Fibroblast of lung (primary cell): ENCODE measurements at regions not wholly inside any gene's neighbourhood (a gene's known extent, or its start where the extent isn't known, plus 50 kb on each side); places are given as distances from the start of the nearest gene placed in this dataset.

Source experiments
- CTCF ChIP-seq, 2 donors: IDR thresholded peaks in 1 of 2; conservative IDR thresholded peaks in 1 of 2; 1 replicate in 1 of 2; 2 replicates in 1 of 2; pipeline ENCODE4 v1.5.1; 2011 to 2012; ENCODE audit warnings: low read length in 2 of 2, control low read depth in 1 of 2, inconsistent platforms in 1 of 2, low read depth in 1 of 2, mild to moderate bottlenecking in 1 of 2
- EZH2 ChIP-seq: IDR thresholded peaks from 2 replicates; pipeline ENCODE4 v1.5.1; 2012; ENCODE audit warnings: low read length, control low read depth, mild to moderate bottlenecking; ENCODE audit errors: missing control alignments

- TF ChIP-seq CTCF (conservative IDR thresholded peaks at IDR 0.05 in 1 of 2, IDR thresholded peaks at IDR 0.05 in 1 of 2; ENCODE audit: low read depth in 1 of 2, low read length in 2 of 2) (no peak), EZH2 (no peak)
These were observed 94.9 kb upstream of the RBBP8 start for GRCh38 chr18:22838221-22838620.
